Hepatic stellate cell (primary cell): ENCODE measurements at regions not wholly inside any gene's neighbourhood (a gene's known extent, or its start where the extent isn't known, plus 50 kb on each side); places are given as distances from the start of the nearest gene placed in this dataset.
A peak's percentile ranks its signal among the peaks of the same experiment; 100 is the strongest.
"Not testable (repeated sequence)": the region's sequence is repeated elsewhere in the genome, so short reads cannot be mapped to it uniquely, and the experiment has no call there.

Experiments
- DNase-seq: peaks from one replicate; pipeline ENCODE4 v3.0.0; 2011; ENCODE audit warnings: low spot score

DNA sequence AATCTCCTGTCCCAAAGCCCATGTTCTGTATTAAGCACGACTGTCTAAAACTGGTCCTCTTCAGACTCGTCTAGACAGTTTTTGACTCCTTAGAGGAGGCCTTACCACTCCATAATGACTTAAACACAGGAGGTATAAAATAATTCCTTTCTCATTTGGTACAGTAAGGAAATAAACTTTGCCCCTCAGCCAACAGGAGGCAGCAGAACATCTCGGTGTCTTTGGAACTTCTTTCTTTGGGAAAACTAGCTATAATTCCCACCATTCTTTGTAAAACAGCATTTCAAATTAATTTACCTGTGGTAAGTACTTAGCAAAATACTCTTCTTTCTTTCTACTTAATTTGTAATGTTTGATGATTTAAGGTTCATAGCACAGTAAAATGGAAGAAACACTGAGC is 292.7 kb upstream of the G2E3 start:
- no peak for DNase-seq

DNA sequence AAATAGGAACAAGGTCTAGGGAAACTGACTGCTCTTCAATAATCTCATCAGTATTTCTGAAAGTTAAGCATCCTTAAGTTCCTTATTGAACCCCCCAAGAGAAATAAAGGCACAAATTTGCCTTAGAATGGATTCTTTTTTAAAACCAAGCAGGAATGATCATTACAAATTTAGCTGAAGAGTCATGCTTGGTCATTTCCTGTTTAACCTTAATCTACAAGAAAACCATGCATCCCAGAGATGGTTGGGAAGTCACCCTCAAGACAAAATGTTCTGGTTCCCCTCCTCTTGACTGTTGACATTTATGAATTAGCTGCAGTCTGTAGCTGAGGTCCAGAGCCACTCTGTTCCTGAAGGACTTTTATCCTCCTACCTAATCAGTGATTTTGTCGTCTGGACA is 291.8 kb upstream of the G2E3 start:
- no peak for DNase-seq

DNA sequence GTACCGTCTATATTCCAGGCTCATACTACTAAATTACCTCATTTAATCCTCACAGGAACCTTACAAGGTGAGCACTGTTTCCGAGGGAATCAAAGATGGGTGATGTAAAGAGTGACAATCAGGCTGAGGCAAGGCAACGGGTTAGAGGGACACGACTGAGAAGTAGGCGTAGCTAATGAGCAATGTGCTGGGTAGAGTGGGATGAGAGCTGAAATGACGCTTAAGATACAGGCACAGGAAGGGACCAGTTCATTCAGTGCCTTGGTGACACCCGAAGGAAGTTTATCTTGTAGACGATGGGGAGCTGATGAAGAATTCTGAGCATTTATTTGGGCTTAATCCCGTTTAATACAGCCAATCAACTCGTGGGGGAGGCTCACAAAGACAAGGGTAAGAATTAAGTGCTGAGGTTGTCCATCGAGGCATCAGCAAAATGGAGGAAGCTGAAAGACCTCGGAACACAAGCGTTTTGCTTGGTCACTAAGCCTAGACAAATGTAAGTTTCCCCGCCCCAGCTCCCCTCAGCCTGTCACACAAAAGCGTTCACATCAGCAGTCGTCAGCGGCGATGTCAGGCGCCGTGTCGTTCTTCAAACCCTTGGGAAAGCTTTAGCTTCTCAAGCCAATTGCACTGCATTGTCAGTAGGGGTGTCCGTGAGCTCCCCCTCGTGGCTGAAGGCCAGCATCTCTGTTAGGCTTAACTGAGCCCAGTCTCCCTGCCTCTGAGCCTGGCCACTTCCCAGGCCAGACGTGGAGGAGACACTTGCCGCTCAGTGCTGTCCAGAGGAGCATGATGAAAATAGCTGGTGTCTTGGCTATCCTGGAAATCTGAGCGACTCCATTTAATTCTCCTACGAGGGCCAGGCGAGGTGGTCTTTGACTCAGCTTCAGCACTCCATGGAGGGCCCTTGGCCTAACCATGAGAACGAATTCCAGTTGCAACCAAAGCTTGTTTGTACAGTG is 288.5 kb upstream of the G2E3 start:
- DNase-seq, result peak; percentile 62

DNA sequence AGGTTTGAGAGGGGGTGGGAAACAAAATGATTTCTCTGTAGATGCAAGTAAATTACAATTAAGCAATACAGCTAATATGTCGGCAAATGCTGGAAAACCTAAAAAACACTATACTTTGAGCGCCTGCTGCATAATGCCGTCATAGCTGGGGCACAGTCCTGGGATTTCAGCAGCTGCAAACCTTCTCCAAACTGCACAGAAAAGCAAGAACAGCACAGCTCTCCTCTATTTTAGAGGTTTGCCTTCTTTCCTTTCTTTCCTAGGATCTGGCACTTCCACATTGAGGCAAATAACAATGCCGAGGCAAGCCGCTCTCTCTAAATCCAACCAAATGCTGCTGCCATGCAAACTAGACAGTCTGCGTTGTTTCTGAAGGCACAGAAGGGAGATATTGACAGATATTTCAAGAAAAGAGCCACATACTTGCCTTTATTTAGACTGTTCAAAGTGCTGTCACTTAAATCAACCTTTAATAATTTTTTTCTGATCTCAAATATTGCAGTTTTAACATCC is 287.1 kb upstream of the G2E3 start:
- DNase-seq, result no peak

DNA sequence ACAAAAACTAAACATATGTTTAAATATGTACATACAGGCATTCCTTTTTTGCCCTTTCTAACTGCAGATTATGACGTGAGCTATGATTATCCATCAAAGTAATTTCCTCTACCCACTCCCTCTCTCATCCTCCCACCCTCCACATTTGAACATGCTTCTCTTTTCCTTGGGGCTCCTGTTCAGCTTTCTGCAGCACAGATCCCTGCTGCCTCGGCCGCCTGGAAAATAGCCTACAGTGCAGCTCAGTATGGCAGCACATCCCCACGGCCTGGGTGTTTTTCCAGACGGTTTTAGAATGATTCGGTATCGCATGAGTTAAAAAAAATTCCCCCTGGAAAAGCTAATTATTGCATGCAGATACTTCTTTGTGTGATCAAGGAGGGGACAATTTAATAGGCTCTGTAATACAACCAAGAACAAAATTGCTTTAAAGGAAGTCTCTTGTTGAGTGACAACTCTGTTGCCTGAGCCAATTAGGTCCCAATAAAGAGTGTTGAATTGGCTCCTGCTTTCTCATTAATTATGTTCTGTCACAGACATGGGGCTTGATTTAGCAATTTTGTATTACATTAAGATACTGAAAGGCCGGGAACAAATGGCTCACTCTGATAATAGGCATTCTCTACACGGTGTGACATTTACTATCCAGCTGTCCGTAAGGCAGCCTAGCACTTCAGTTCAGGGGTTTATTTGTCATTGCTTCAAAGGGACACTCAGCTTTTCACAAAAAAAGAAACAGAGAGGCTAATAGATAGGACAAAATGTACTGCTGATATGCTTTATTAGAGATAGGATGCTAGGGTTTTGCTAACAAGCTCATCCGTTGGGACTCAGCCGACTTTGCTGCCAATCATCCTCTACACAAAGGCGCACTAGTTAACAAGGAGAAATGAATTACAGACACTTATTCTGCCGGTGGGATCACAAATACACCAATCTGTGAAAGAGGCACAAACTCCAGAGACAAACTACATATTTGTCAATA is 285.8 kb upstream of the G2E3 start:
- DNase-seq, result no peak

DNA sequence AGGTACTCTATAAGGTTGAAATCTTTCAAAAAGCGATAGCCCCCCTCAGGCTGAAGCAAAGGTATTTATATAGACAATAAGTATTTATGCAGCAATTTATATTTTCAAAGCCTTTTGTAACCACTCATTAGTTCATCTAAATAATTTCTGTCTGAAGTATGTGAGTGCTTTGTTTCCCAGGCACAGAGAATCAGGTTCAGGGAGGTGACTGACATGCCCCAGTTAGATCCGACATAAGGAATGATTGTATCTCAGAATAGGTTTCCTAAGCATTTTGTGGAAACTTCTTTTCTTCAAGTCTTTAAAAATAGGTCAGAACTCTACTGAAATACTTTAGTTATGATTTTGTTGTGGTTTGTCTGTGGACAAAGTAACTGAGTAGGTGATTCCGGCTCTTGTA is 283.4 kb upstream of the G2E3 start:
- no peak for DNase-seq

DNA sequence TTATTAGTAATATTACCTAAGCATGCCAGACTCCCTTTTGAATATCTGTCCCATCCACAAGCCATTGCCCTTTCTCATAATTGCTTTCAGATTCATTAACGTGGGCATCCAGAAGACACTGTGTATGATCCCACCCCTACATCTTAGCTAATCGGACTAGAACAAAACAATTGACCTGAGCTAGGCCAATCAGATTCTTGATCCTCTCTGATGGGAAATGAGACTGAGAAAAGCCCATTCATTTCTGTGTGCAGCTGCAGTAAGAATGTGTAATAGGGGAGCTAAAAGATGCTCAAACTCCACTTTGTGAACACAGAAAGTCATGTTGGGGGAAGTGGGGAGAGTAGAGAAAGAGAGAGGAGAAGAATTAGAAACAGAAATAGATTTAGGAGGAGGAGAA is 281.7 kb upstream of the G2E3 start:
- no peak for DNase-seq

DNA sequence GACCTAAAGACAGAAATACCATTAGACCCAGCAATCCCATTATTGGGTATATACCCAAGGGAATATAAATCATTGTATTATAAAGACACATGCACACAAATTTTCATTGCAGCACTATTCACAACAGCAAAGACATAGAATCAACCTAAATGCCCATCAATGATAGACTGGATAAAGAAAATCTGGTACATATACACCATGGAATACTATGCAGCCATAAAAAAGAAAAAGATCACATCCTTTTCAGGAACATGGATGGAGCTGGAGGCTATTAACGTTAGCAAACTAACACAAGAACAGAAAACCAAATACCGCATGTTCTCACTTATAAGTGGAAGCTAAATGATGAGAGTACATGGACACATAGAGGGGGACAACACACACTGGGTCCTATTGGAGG is 280.1 kb upstream of the G2E3 start:
- DNase-seq, result not testable (repeated sequence)

DNA sequence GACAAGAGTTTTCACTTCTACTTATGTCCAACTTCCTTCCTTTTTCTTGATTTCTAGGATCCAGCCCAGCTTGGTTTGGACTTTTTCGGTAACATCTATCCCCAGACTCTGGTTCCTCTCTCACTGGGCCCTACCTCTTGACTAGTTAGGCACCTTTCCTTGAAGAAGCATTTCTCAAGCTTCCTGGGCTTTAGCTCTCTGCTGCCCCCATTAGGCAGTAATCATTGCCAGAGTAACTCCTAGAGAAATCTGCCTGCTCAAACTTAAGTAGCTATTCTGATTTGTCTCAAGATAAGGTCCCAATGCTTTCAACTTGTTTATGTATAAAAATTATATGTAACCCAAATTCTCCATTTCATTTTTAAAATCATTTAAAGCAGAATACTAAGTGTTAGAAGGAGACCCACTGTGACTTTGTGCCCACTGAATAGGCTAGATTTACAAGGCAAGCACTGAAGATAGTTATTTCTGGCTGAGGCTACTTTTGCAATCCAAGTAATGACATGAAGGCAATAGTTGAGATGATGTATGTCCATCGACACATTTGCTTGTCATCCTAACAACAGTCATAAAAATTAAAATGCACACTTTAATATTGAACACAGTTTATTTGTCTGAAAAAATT is 275.0 kb upstream of the G2E3 start:
- no peak for DNase-seq

DNA sequence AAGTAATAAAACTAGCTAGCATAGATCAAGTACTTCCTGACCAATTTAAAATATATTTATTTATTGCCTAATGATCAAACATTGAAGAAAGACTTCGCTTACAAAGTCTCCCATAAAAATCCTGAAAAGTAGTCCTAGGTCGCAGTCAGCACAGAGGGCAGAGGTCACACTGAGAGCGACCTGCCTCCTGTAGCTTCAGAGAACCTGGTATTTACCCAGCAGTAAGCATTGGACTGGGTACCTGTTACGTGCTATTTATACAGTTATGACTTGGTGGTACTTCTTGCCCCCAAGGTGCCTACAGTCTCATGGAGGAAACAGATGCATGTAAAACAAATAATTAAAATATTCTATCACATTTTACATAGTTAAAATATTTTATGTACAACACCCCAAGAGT is 274.1 kb upstream of the G2E3 start:
- DNase-seq, result no peak

DNA sequence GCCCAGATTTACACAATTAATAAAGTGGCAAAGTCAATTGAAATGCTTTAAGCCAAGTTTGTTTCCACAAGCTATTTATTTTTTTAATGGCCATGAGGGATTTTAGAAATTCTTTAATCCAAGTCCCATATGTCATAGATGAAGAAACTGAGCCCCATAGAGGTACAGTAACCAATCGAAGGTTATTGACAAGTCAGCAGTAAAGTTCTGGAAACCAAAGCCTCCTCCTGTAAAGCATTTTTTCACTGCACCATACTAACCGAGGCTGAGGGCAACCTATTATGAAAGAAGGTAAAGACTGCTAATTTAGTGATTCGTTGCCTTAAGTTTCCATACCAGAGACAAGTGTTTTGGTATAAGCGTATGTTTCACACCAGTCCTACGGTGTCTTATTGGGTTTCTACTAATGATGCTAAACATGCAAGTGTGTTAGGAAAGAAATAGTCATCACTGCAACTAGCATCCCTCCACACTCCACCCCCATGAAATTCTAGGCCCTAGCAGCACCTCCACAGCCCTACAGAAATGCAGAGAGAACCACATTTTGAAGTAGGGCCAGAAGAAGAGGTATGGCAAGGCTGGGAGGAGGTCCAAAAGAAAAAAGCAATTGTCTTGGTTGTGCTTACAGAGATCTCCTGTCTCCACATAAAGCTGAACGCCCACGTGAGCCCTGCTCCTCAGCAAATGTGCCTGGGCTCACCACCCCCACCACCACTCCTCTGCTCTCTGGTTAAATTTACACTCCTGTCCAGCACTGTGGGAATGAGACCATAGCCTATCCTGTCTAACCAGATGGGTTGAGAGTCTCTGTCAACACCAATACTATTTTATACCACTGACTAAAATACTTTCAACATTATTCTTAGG is 271.1 kb upstream of the G2E3 start:
- no peak for DNase-seq

DNA sequence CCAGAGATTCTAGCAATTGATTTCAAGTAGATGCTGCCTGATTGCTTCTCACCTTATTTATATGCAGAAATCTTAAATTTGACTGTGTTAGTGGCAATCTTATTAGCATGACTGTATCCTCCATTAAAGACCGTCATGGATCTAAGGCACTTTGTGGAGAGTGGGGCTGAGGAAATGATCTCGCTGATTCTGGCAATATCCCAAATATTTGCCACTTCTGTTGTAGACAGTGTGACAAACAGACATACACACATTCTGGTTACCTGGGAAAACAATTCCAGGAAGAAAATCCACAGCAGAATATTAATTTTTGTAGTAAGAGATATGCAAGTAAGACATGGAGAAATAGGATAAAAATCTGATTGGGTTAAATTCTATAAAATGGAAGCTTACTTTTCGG is 269.0 kb upstream of the G2E3 start:
- no peak for DNase-seq

DNA sequence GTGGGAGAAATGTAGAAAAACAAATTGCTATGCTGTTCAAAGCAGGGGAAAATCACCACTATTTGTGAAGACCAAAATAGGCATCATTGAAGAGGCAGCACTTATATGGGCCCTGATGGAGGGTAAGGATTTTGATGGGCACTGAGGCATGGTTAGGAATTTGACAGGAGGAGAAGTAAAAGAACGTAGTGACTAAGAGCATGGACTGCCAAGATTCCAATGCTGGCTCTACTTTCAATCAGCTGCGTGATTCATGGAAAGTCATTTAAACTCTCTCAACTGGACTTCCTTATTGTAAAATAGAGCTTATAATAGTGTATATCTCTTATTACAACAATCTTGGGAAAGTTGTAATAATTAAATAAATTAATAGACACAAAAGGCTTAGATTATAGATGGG is 267.7 kb upstream of the G2E3 start:
- DNase-seq, result peak; percentile 29

DNA sequence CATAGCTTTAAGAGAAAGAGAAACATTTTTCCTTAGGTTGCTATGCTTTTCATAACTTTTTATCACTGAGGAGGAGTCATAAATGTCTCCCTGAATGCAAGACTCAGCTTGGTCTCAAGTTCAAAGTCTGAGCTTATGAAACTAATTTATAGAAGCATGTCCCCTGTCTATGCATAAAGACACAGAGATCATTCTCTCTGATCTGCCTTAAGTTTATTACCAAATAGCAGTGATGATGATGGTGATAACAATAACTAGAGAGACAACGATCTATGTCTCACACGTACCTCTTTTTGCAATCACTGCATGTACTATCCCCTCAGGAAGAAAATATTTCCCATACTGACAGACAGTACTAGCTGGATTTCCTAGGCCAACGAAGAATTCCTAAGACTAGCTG is 266.4 kb upstream of the G2E3 start:
- no peak for DNase-seq

DNA sequence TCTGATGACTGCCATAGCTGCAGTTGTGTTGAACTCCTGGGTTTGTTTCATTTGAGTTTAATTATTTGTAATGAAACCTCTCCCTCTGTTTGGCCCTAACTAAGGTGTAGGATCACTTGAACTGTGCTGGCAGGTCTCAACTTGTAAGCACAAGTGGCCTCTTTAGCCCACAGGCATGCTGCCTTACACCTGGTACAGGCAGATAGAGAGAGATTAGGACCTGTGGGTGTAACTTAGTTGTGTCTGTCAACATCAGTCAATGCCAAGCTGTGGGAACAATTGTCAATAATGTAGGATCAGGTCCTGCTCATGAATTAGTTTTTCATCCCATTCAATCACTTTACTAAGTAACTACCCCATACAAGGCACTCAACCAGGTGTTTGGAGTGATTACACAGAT is 263.0 kb upstream of the G2E3 start:
- no peak for DNase-seq

DNA sequence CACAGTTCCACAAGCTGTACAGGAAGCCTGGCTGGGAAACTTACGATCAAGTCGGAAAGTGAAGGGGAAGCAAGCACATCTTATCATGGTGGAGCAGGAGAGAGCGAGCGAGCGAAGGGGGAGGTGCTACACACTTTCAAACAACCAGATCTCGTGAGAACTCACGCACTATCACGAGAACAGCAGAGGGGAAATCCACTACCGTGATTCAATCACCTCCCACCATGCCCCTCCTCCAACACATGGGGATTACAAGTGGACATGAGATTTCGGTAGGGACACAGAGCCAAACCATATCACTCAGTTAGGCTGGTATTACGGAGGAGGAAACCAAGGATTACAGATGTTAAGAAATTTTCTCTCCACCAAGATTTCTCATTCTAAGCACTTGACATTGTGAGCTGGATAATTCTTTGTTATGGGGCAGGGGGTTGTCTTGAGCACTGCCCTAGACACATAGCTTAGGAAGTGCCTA is 262.0 kb upstream of the G2E3 start:
- no peak for DNase-seq

DNA sequence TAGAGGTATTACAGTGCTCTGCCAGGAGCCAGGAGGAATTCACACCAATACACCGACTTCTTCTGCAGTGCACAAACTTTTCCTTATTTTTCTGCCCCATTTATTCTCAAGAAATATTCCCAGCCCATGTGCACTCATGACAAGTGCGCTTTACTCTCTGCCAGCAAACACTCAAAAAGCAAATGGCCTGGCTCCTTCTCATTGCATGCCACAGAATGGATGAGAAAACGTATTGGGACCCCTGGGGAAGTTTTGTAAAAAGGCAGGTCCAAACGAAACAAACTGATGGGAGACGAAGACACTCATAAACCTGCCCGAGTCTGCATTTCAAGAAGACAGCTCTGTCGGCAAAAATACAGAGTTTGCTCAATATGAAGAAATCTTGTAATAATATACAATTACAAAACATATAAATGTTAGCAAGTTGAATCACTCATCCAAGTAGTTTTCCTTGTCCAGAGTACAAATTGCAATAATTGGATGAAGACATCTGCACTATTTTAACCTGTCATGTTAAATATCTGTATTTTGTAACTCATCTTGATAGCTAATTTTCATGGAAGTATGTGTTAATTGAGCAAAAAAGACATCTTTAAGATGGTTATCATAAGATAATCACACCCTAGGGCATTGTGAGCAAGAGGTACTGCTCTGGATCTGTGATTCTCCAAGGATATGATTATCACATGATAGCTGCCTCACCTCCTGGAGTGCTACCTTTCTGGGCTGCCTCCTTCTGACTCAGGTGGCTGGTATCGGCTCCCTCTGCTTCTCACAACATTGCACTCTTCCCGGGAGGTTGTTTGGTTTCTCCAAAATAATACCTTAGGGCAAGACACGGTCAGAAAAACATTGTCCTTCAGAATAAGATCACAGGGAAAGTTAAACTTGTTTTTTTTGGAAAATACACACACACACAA is 260.8 kb upstream of the G2E3 start:
- DNase-seq, result no peak

DNA sequence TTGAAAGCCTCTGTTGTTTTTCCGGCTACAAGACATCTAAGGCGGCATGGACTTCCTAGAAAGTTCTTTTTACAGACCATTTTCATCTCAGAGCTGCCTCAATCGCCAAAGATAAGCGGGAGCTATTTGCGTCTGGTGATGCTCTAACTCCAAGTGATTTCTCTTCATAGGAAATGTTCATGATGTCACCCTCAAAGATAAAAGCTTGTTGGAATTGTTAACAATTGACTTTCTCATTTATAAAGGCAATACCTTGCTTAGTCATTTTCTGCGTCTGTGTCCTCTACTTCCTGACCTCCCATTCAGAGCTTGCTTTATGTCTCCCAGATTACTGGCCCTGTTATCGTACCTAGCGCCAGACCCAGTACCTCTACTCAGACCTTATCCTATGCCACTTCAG is 259.0 kb upstream of the G2E3 start:
- DNase-seq, result no peak

DNA sequence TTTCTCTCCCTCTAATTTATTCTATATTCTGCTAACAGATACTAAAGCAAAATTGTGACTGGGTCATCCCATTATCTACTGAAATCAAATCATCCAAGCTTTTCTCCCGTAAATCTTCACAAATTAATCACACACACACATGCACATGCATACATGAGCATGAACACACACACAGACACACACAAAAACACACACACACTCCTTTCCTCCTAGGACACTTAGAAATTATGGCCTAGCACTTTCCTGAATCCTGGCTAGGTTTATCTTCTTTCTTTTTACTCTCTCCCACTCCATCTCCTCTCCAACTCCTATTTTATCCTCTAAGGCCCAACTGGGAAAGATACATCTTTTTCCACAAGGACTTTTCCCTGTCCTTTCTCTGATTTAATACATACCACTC is 255.6 kb upstream of the G2E3 start:
- no peak for DNase-seq

DNA sequence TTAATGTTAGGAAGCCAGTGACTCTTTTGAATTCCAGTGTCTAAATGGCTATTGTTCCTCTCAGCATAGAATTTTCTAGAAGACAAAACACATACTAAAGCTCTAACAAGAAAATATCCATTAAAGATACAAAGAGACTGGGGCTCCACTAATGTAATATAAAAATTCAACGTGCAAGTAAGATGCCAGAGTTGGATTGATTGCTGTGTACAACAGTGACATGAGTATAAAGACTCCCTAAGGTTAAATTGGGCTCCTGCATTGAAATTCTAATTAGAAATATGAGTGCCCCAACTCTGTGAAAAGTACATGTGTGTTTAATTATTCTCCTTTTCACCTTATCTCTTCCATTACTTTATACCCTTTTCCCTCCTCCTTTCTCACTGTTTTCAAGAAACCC is 253.6 kb upstream of the G2E3 start:
- DNase-seq, result no peak
